HepG2 (cell line): ENCODE measurements at regions not wholly inside any gene's neighbourhood (a gene's known extent, or its start where the extent isn't known, plus 50 kb on each side); places are given as distances from the start of the nearest gene placed in this dataset.

Experiments used
- ATAC-seq: fragments of 200-7000 bp; cut with Tn5 transposase; 3 replicates; pipeline ENCODE4 v1.9.1; 2020; ENCODE audit warnings: mild to moderate bottlenecking, moderate library complexity
- BruUV-seq: library from RNA; stranded (reverse); fragments of 400-500 nt; replicated peaks from 2 replicates; lab custom pipeline; 2021; lab: Mats Ljungman, UMichigan
- CTCF ChIA-PET: fragments of 300-600 bp; formaldehyde crosslinking; extraction: SDS; loops from one replicate; lab custom pipeline; 2021; ENCODE audit warnings: low total read pairs, inconsistent platforms, low intra/inter-chr PET ratio; lab: Yijun Ruan, JAX
- POLR2A ChIA-PET: fragments of 350-600 bp; sonication (Branson Sonifier 250); formaldehyde crosslinking; loops from one replicate; lab custom pipeline; 2020; ENCODE audit warnings: antibody characterized with exemption, inconsistent platforms; lab: Yijun Ruan, JAX
- DNase-seq: peaks from one replicate; pipeline ENCODE4 v3.0.0-alpha.2; 2015; ENCODE audit warnings: low spot score
- FAIRE-seq: peaks from 3 replicates; lab custom pipeline; 2011; peaks lifted over from hg19 to GRCh38; lab: Jason Lieb, UNC
- H2AFZ ChIP-seq: one replicate; pipeline ENCODE4 v1.6.1; 2011; ENCODE audit warnings: low read length, inconsistent platforms
- H3K27ac ChIP-seq: fragments of 300-600 bp; 3 replicates; pipeline ENCODE4 v1.8.0; 2011; ENCODE audit warnings: mixed run types, mild to moderate bottlenecking, mixed read lengths, low read length, inconsistent platforms; ENCODE audit not compliant: insufficient read depth; ENCODE audit errors: extremely low read length
- H3K27me3 ChIP-seq, 2 experiments: fragments of 200-600 bp in 1 of 2; 2 replicates in 1 of 2; 3 replicates in 1 of 2; pipeline versions ENCODE4 v1.6.0 to v1.8.0; 2011; ENCODE audit warnings: low read length in 2 of 2, mild to moderate bottlenecking in 2 of 2, moderate library complexity in 2 of 2, inconsistent platforms in 1 of 2; ENCODE audit not compliant: insufficient read depth in 2 of 2, control insufficient read depth in 1 of 2
- H3K36me3 ChIP-seq, 2 experiments: fragments of 200-600 bp in 1 of 2; replicated peaks in 1 of 2; 2 replicates in 1 of 2; 3 replicates in 1 of 2; pipeline versions ENCODE4 v1.5.1 to v1.8.0; 2011; ENCODE audit warnings: low read length in 2 of 2, inconsistent platforms in 1 of 2; ENCODE audit not compliant: insufficient read depth in 2 of 2, control insufficient read depth in 1 of 2
- H3K4me1 ChIP-seq: 2 replicates; pipeline ENCODE4 v1.5.1; 2012; ENCODE audit warnings: low read length, inconsistent platforms; ENCODE audit not compliant: insufficient read depth
- H3K4me2 ChIP-seq: 2 replicates; pipeline ENCODE4 v1.6.0; 2011; ENCODE audit warnings: low read depth, low read length, inconsistent platforms
- H3K4me3 ChIP-seq, 3 experiments: fragments of 200-600 bp in 1 of 3; sonication (generic), shearing (Covaris generic) in 1 of 3; replicated peaks in 1 of 3; 2 replicates each; pipeline ENCODE4 v1.5.1; 2011 to 2016; ENCODE audit warnings: low read length in 3 of 3, inconsistent platforms in 2 of 3, low read depth in 2 of 3, mild to moderate bottlenecking in 2 of 3, control low read depth in 1 of 3, mixed read lengths in 1 of 3; ENCODE audit not compliant: insufficient read depth in 1 of 3
- H3K79me2 ChIP-seq: one replicate; pipeline ENCODE4 v1.6.1; 2011; ENCODE audit warnings: low read length, inconsistent platforms; ENCODE audit not compliant: insufficient read depth
- H3K9ac ChIP-seq: 2 replicates; pipeline ENCODE4 v1.6.0; 2011; ENCODE audit warnings: mild to moderate bottlenecking, low read depth, low read length, inconsistent platforms; ENCODE audit not compliant: insufficient read depth
- H3K9me3 ChIP-seq: 2 replicates; pipeline ENCODE4 v1.5.1; 2012; ENCODE audit warnings: mild to moderate bottlenecking, low read length
- H4K20me1 ChIP-seq: 2 replicates; pipeline ENCODE4 v1.6.0; 2011; ENCODE audit warnings: inconsistent platforms, mild to moderate bottlenecking, low read length, moderate library complexity; ENCODE audit not compliant: insufficient read depth
- ATRX ChIP-seq: sonication (generic); formaldehyde crosslinking; IDR thresholded peaks from 2 replicates; pipeline ENCODE4 v1.4.0; 2020; ENCODE audit warnings: missing genetic modification reagents, borderline replicate concordance
- HNF1B ChIP-seq: sonication (generic); formaldehyde crosslinking; IDR thresholded peaks from 2 replicates; pipeline ENCODE4 v1.5.1; 2020; ENCODE audit warnings: mild to moderate bottlenecking, moderate library complexity, missing genetic modification reagents
- MTA3 ChIP-seq: sonication (generic); formaldehyde crosslinking; IDR thresholded peaks from 2 replicates; pipeline ENCODE4 v1.4.0; 2020; ENCODE audit warnings: missing genetic modification reagents
- NCOA1 ChIP-seq: sonication (generic); formaldehyde crosslinking; IDR thresholded peaks from 2 replicates; pipeline ENCODE4 v1.9.0; 2021; ENCODE audit warnings: missing genetic modification reagents
- NRL ChIP-seq: sonication (generic); formaldehyde crosslinking; IDR thresholded peaks from 2 replicates; pipeline ENCODE4 v1.5.0; 2020; ENCODE audit warnings: missing genetic modification reagents, mild to moderate bottlenecking, moderate library complexity, borderline replicate concordance
- SMC3 ChIP-seq: IDR thresholded peaks from 2 replicates; pipeline ENCODE4 v1.6.1; 2011; ENCODE audit warnings: low read length, improper control_type of control experiment
- ZNF20 ChIP-seq: sonication (generic); formaldehyde crosslinking; IDR thresholded peaks from 2 replicates; pipeline ENCODE4 v1.4.0; 2020; ENCODE audit warnings: mild to moderate bottlenecking, moderate library complexity, missing genetic modification reagents
- ZNF33A ChIP-seq: sonication (generic); formaldehyde crosslinking; IDR thresholded peaks from 2 replicates; pipeline ENCODE4 v1.5.1; 2020; ENCODE audit warnings: missing genetic modification reagents, mild to moderate bottlenecking, moderate library complexity, borderline replicate concordance
- ZNF773 ChIP-seq: sonication (generic); formaldehyde crosslinking; IDR thresholded peaks from 2 replicates; pipeline ENCODE4 v1.4.0; 2020; ENCODE audit warnings: missing genetic modification reagents, borderline replicate concordance
- WGBS: methylation state at CpG from one replicate; pipeline ENCODE4 v1.1.6; 2017; ENCODE audit warnings: low lambda C conversion rate; 5-methylcytosine and 5-hydroxymethylcytosine counted together
- in situ Hi-C: cut with HindIII; loops from 2 replicates; pipeline ENCODE4 v1.10.0; 2017; ENCODE audit warnings: low pct_unique_long_range_greater_than_20kb; ENCODE audit not compliant: extremely low pct_ligation_motif_present
- intact Hi-C: fragments of 100-400 bp; cut with micrococcal nuclease; formaldehyde crosslinking; loops from one replicate; pipeline ENCODE4 v1.10.0; 2022; ENCODE audit not compliant: unreplicated experiment
- TF ChIP-seq, protein P1 (sequence below): IDR thresholded peaks from 2 replicates; pipeline ENCODE4 v1.6.1; 2018; ENCODE audit warnings: missing genetic modification reagents
- TF ChIP-seq, protein P2 (sequence below): sonication (generic); formaldehyde crosslinking; IDR thresholded peaks from 2 replicates; pipeline ENCODE4 v1.4.0; 2020; ENCODE audit warnings: missing genetic modification reagents

- no peak for ATAC-seq
- BruUV-seq, result no TSS peak
- ChIA-PET POLR2A (no interaction called here), CTCF (no interaction called here)
- intact Hi-C loops (no loop called here), in situ Hi-C loops (no loop called here)
- Histone ChIP-seq H3K27me3 (peaks cover 2 to 15% of the 10 kb centered on the region in 2 experiments; a peak in 3 of 5 replicates), H3K9me3 (no peaks in the 10 kb centered on the region), H3K4me2 (no peak overlapping the region), H3K4me1 (no peaks in the 10 kb centered on the region), H3K4me3 (no peak overlapping the region), H4K20me1 (no peaks in the 10 kb centered on the region), H3K27ac (no peak overlapping the region), H3K9ac (no peak overlapping the region), H2AFZ (no peak overlapping the region), H3K36me3 (no peaks in the 10 kb centered on the region), H3K79me2 (no peaks in the 10 kb centered on the region)
- no peak for DNase-seq
- TF ChIP-seq NCOA1 (CRISPR knock-in tag), result no peak
- TF ChIP-seq NRL (CRISPR knock-in tag), result no peak
- no peak for TF ChIP-seq ATRX (CRISPR knock-in tag)
- TF ChIP-seq, protein P1, sequence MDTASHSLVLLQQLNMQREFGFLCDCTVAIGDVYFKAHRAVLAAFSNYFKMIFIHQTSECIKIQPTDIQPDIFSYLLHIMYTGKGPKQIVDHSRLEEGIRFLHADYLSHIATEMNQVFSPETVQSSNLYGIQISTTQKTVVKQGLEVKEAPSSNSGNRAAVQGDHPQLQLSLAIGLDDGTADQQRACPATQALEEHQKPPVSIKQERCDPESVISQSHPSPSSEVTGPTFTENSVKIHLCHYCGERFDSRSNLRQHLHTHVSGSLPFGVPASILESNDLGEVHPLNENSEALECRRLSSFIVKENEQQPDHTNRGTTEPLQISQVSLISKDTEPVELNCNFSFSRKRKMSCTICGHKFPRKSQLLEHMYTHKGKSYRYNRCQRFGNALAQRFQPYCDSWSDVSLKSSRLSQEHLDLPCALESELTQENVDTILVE (CRISPR knock-in tag), result no peak
- no peak for TF ChIP-seq HNF1B (CRISPR knock-in tag)
- TF ChIP-seq MTA3 (CRISPR knock-in tag), result no peak
- no peak for TF ChIP-seq ZNF20 (CRISPR knock-in tag)
- no peak for TF ChIP-seq ZNF773 (CRISPR knock-in tag)
- TF ChIP-seq SMC3, result no peak
- TF ChIP-seq ZNF33A (CRISPR knock-in tag), result no peak
- TF ChIP-seq, protein P2, sequence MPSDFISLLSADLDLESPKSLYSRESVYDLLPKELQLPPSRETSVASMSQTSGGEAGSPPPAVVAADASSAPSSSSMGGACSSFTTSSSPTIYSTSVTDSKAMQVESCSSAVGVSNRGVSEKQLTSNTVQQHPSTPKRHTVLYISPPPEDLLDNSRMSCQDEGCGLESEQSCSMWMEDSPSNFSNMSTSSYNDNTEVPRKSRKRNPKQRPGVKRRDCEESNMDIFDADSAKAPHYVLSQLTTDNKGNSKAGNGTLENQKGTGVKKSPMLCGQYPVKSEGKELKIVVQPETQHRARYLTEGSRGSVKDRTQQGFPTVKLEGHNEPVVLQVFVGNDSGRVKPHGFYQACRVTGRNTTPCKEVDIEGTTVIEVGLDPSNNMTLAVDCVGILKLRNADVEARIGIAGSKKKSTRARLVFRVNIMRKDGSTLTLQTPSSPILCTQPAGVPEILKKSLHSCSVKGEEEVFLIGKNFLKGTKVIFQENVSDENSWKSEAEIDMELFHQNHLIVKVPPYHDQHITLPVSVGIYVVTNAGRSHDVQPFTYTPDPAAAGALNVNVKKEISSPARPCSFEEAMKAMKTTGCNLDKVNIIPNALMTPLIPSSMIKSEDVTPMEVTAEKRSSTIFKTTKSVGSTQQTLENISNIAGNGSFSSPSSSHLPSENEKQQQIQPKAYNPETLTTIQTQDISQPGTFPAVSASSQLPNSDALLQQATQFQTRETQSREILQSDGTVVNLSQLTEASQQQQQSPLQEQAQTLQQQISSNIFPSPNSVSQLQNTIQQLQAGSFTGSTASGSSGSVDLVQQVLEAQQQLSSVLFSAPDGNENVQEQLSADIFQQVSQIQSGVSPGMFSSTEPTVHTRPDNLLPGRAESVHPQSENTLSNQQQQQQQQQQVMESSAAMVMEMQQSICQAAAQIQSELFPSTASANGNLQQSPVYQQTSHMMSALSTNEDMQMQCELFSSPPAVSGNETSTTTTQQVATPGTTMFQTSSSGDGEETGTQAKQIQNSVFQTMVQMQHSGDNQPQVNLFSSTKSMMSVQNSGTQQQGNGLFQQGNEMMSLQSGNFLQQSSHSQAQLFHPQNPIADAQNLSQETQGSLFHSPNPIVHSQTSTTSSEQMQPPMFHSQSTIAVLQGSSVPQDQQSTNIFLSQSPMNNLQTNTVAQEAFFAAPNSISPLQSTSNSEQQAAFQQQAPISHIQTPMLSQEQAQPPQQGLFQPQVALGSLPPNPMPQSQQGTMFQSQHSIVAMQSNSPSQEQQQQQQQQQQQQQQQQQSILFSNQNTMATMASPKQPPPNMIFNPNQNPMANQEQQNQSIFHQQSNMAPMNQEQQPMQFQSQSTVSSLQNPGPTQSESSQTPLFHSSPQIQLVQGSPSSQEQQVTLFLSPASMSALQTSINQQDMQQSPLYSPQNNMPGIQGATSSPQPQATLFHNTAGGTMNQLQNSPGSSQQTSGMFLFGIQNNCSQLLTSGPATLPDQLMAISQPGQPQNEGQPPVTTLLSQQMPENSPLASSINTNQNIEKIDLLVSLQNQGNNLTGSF, result no peak
- FAIRE-seq, result no peak
- 11% methylated on average over 4 of the region's 5 CpGs for WGBS
Measured at GRCh38 chr10:47116445-47116844, 183.6 kb upstream of the GDF10 start.
